ENCODE measurements at regions not wholly inside any gene's neighbourhood (a gene's known extent, or its start where the extent isn't known, plus 50 kb on each side); places are given as distances from the start of the nearest gene placed in this dataset.

GRCh38 chr7:22563032-22563501 is 63.1 kb upstream of the STEAP1B start:
- Histone ChIP-seq H3K4me3 (ENCODE audit: low read depth, low read length) (peak overlapping the region; percentile 53), H3K9me3 (ENCODE audit: control insufficient read depth, insufficient read depth, low read length) (no peaks in the 10 kb centered on the region), H3K27ac (ENCODE audit: low read depth, low read length) (peak overlapping the region; percentile 53), H3K27me3 (ENCODE audit: control insufficient read depth, insufficient read depth, low read length) (no peaks in the 10 kb centered on the region)
- DNase-seq (ENCODE audit: low read depth, low spot score): no peak
- ChIA-PET CTCF (interaction anchor here (0.8 to 10.3 kb wide), 3 partner anchors 163 to 493 kb away, joined by 3 to 236 read pairs (median 174); partner anchors contain the start of gene IL6), POLR2A (interaction anchor here (0.6 to 5.6 kb wide), 5 partner anchors 14 to 267 kb away, joined by 5 to 50 read pairs (median 5); partner anchors contain the start of gene IL6)
- TF ChIP-seq CTCF (IDR thresholded peaks at IDR 0.05; ENCODE audit: low read depth, low read length): no peak

- POLR2A ChIA-PET: interaction anchor here (1.1 to 5.6 kb wide), 8 partner anchors 15 to 294 kb away, joined by 3 to 50 read pairs (median 6); partner anchors contain the start of genes IL6 and TOMM7
- CTCF ChIA-PET: interaction anchor here (0.5 to 10.3 kb wide), 11 partner anchors 15 to 494 kb away, joined by 4 to 236 read pairs (median 12); partner anchors contain the start of gene IL6
- TF ChIP-seq CTCF (IDR thresholded peaks at IDR 0.05; ENCODE audit: low read depth, low read length): no peak
- Histone ChIP-seq H3K4me3 (ENCODE audit: low read depth, low read length) (0 out of 2 replicates have a peak overlapping the region, but pooled peaks have one; percentile 8), H3K27ac (ENCODE audit: low read depth, low read length) (peak overlapping the region; percentile 89), H3K27me3 (ENCODE audit: control insufficient read depth, insufficient read depth, low read length) (no peaks in the 10 kb centered on the region), H3K9me3 (ENCODE audit: control insufficient read depth, insufficient read depth, low read length) (no peaks in the 10 kb centered on the region)
- no peak for DNase-seq (ENCODE audit: low read depth, low spot score)
Measured at GRCh38 chr7:22561895-22562593, 62.1 kb upstream of the STEAP1B start.

GRCh38 chr7:22561321-22561811 is 61.4 kb upstream of the STEAP1B start:
- POLR2A ChIA-PET: interaction anchor here (0.7 to 5.6 kb wide), 11 partner anchors 16 to 487 kb away, joined by 3 to 50 read pairs (median 4); partner anchors contain the start of genes IL6 and TOMM7
- Histone ChIP-seq H3K9me3 (ENCODE audit: control insufficient read depth, insufficient read depth, low read length) (no peaks in the 10 kb centered on the region), H3K27ac (ENCODE audit: low read depth, low read length) (peak overlapping the region; percentile 89), H3K4me3 (ENCODE audit: low read depth, low read length) (no peak overlapping the region), H3K27me3 (ENCODE audit: control insufficient read depth, insufficient read depth, low read length) (no peaks in the 10 kb centered on the region)
- CTCF ChIA-PET: interaction anchor here (0.5 to 10.3 kb wide), 26 partner anchors 16 to 545 kb away, joined by 3 to 236 read pairs (median 8); partner anchors contain the start of genes IL6, KLHL7 and TOMM7
- TF ChIP-seq CTCF (IDR thresholded peaks at IDR 0.05; ENCODE audit: low read depth, low read length): no peak
- DNase-seq (ENCODE audit: low read depth, low spot score): peak; percentile 98

GRCh38 chr7:22559829-22560489 is 60.0 kb upstream of the STEAP1B start:
- TF ChIP-seq CTCF (IDR thresholded peaks at IDR 0.05; ENCODE audit: low read depth, low read length): peak; percentile 91
- no peak overlapping the region for H3K4me3 ChIP-seq (ENCODE audit: low read depth, low read length)
- H3K27me3 ChIP-seq (ENCODE audit: control insufficient read depth, insufficient read depth, low read length): no peaks in the 10 kb centered on the region
- ChIA-PET CTCF (interaction anchor here (0.6 to 10.3 kb wide), 56 partner anchors 9 to 627 kb away, joined by 3 to 236 read pairs (median 4); partner anchors contain the start of genes IL6, KLHL7, STEAP1B and TOMM7), POLR2A (interaction anchor here (0.7 to 5.6 kb wide), 6 partner anchors 13 to 300 kb away, joined by 3 to 50 read pairs (median 10); partner anchors contain the start of gene IL6)
- no peaks in the 10 kb centered on the region for H3K9me3 ChIP-seq (ENCODE audit: control insufficient read depth, insufficient read depth, low read length)
- peak; percentile 76 for DNase-seq (ENCODE audit: low read depth, low spot score)
- H3K27ac ChIP-seq (ENCODE audit: low read depth, low read length): no peak overlapping the region

Data from AG04450 (cell line).